Memory B cell (primary cell): ENCODE measurements at regions not wholly inside any gene's neighbourhood (a gene's known extent, or its start where the extent isn't known, plus 50 kb on each side); places are given as distances from the start of the nearest gene placed in this dataset.

ENCODE experiments used
- ATAC-seq: fragments of 150-1000 bp; cut with Tn5 transposase; 2 replicates; pipeline ENCODE4 v1.10.0; 2021; ENCODE audit warnings: low read depth, mild to moderate bottlenecking, moderate library complexity
- DNase-seq, 2 donors: peaks; one replicate each; pipeline ENCODE4 v3.0.0; 2022; ENCODE audit warnings: low spot score in 2 of 2
- H3K27ac Mint-ChIP-seq: one replicate; pipeline ENCODE4 v1.8.0; 2022; ENCODE audit warnings: mild to moderate bottlenecking, moderate library complexity, mixed read lengths
- H3K27me3 Mint-ChIP-seq: one replicate; pipeline ENCODE4 v1.8.0; 2022; ENCODE audit warnings: mixed read lengths
- H3K36me3 Mint-ChIP-seq: one replicate; pipeline ENCODE4 v1.8.0; 2022; ENCODE audit warnings: mild to moderate bottlenecking, mixed read lengths
- H3K4me1 Mint-ChIP-seq: one replicate; pipeline ENCODE4 v1.8.0; 2022; ENCODE audit warnings: mixed read lengths
- H3K4me3 Mint-ChIP-seq: one replicate; pipeline ENCODE4 v1.8.0; 2022; ENCODE audit warnings: mild to moderate bottlenecking, moderate library complexity, mixed read lengths
- H3K9me3 Mint-ChIP-seq: one replicate; pipeline ENCODE4 v1.8.0; 2022; ENCODE audit warnings: mixed read lengths

- no peak for ATAC-seq
- no peak for DNase-seq
- no peaks in the 10 kb centered on the region for H3K36me3 Mint-ChIP-seq
- H3K4me1 Mint-ChIP-seq: no peaks in the 10 kb centered on the region
- H3K27me3 Mint-ChIP-seq: peaks cover 40% of the 10 kb centered on the region
- peak overlapping the region; percentile 43 for H3K4me3 Mint-ChIP-seq
- H3K9me3 Mint-ChIP-seq: peaks cover 1% of the 10 kb centered on the region
- H3K27ac Mint-ChIP-seq: no peak overlapping the region
Observed at GRCh38 chr16:85171004-85171758, 58.9 kb upstream of the CIBAR2 start.

- DNase-seq: no peak
- H3K27ac Mint-ChIP-seq: no peak overlapping the region
- H3K9me3 Mint-ChIP-seq: peaks cover 1% of the 10 kb centered on the region
- no peak for ATAC-seq
- H3K4me3 Mint-ChIP-seq: no peak overlapping the region
- no peaks in the 10 kb centered on the region for H3K4me1 Mint-ChIP-seq
- no peaks in the 10 kb centered on the region for H3K36me3 Mint-ChIP-seq
- H3K27me3 Mint-ChIP-seq: peaks cover 35% of the 10 kb centered on the region
Observed at GRCh38 chr16:85171759-85172454, 59.6 kb upstream of the CIBAR2 start.

DNA sequence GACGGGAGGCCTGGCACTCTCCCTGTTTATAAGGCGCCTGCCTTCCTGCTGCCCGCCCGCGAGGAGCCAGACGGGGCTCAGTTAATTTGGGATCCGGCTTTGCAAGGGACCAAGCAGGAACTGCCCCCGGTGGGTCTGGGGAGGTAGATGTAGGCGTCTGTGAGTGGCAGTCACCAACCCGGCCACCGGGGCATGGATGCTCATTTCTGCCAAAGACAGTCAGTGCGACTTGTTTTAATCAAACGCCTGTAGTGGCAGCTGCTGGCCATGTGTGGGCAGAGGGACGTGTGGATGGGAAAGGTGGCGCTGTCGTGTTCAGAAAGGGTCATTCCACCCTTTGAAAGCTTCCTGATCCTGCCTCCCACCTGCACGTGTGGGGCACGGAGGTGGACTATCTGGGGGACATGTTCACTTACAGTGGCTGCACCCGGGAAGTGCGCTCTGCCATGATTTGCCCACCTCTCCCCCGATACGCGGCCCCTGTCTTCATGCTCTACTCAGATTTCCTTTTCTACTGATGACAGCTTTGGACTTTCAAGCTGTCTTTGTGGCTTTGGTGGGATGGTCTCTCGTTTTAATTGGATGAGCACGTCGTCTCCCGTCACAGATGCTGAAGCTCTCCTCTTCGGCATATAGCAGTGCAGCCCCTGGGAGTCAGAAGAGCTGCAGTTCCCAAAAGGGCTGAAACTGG is 60.3 kb upstream of the CIBAR2 start:
- no peak overlapping the region for H3K27ac Mint-ChIP-seq
- H3K4me1 Mint-ChIP-seq: no peaks in the 10 kb centered on the region
- H3K9me3 Mint-ChIP-seq: peaks cover 1% of the 10 kb centered on the region
- H3K27me3 Mint-ChIP-seq: peaks cover 35% of the 10 kb centered on the region
- DNase-seq: no peak
- H3K4me3 Mint-ChIP-seq: no peak overlapping the region
- ATAC-seq: no peak
- H3K36me3 Mint-ChIP-seq: no peaks in the 10 kb centered on the region

DNA sequence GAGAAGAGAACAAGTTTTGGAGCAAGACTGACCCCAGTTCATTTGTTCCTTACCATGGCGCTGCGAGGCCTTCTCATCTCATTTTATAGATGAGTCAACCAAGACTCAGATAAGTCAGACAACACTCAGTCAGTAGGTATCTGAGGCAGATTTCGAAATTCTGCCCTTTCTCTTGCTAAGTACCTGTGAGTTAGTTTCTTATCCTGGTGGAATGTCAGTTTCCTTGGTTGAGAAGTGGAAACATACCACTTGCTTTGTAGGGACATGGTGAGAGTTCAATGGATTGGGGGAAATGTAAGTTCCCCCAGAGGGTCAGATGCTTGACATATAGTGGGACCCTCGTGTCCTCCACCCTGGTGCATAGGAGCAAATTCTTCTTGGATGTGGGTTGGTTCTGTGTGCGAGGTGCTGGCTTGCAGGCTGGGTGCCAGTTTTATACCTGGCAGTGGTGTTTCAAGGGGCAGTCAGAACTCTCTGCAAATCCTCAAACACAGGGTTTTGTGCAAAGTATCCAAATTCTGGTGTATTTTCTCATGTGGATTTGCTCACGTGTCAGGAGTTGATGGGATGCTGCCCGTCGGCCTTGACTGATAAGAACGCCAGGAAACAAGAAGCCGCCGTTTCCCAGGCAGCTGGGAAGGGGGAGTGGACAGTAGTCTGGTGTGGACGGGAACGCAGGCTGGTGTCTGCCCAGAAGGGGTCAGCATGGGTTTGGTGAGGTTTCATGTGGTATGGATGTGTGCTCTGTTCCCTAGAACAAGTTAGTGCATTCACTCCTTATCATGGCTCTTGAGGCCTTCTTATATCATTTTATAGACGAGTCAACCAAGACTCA is 61.1 kb upstream of the CIBAR2 start:
- H3K9me3 Mint-ChIP-seq: peaks cover 1% of the 10 kb centered on the region
- no peak overlapping the region for H3K27ac Mint-ChIP-seq
- H3K27me3 Mint-ChIP-seq: peaks cover 39% of the 10 kb centered on the region
- no peaks in the 10 kb centered on the region for H3K36me3 Mint-ChIP-seq
- no peak overlapping the region for H3K4me3 Mint-ChIP-seq
- no peak for ATAC-seq
- H3K4me1 Mint-ChIP-seq: no peaks in the 10 kb centered on the region
- DNase-seq: no peak

- H3K4me1 Mint-ChIP-seq: no peaks in the 10 kb centered on the region
- no peak for DNase-seq
- ATAC-seq: no peak
- peaks cover 41% of the 10 kb centered on the region for H3K27me3 Mint-ChIP-seq
- peaks cover 1% of the 10 kb centered on the region for H3K9me3 Mint-ChIP-seq
- no peaks in the 10 kb centered on the region for H3K36me3 Mint-ChIP-seq
- no peak overlapping the region for H3K4me3 Mint-ChIP-seq
- H3K27ac Mint-ChIP-seq: no peak overlapping the region
Observed at GRCh38 chr16:85173981-85174751, 61.9 kb upstream of the CIBAR2 start.

- no peaks in the 10 kb centered on the region for H3K4me1 Mint-ChIP-seq
- no peak for ATAC-seq
- no peak overlapping the region for H3K27ac Mint-ChIP-seq
- peaks cover 1% of the 10 kb centered on the region for H3K9me3 Mint-ChIP-seq
- H3K4me3 Mint-ChIP-seq: no peak overlapping the region
- DNase-seq: no peak
- peaks cover 41% of the 10 kb centered on the region for H3K27me3 Mint-ChIP-seq
- H3K36me3 Mint-ChIP-seq: no peaks in the 10 kb centered on the region
Observed at GRCh38 chr16:85174871-85175723, 62.8 kb upstream of the CIBAR2 start.

DNA sequence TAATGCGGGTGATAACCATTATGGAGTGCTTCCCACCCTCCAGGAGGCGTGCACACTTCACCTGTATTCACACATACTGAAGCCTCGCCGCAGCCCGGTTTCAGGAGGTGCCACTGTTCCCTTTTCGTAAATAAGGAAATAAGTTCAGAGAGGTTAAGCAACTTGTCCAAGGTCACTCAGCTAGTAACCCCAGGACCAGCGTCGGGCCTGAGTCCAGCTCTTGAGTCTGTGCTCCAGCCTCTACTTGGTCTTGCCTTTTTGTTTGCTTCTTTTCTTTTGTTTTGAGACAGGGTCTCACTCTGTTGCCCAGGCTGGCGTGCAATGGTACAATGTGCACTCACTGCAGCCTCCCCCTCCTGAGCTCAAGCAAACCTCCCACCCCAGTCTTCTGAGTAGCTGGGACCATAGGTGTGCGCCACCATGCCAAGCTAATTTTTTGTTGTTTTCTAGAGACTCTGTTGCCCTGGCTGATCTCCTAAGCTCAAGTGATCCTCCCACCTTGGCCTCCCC is 63.5 kb upstream of the CIBAR2 start:
- H3K36me3 Mint-ChIP-seq: no peaks in the 10 kb centered on the region
- no peaks in the 10 kb centered on the region for H3K4me1 Mint-ChIP-seq
- DNase-seq: no peak
- H3K4me3 Mint-ChIP-seq: no peak overlapping the region
- no peak overlapping the region for H3K27ac Mint-ChIP-seq
- no peak for ATAC-seq
- H3K9me3 Mint-ChIP-seq: peaks cover 1% of the 10 kb centered on the region
- peaks cover 39% of the 10 kb centered on the region for H3K27me3 Mint-ChIP-seq

GRCh38 chr16:85176541-85177447 is 64.5 kb upstream of the CIBAR2 start:
- no peak for DNase-seq
- no peaks in the 10 kb centered on the region for H3K9me3 Mint-ChIP-seq
- H3K4me1 Mint-ChIP-seq: no peaks in the 10 kb centered on the region
- no peak overlapping the region for H3K27ac Mint-ChIP-seq
- no peaks in the 10 kb centered on the region for H3K36me3 Mint-ChIP-seq
- H3K27me3 Mint-ChIP-seq: peaks cover 34% of the 10 kb centered on the region
- ATAC-seq: no peak
- H3K4me3 Mint-ChIP-seq: no peak overlapping the region

DNA sequence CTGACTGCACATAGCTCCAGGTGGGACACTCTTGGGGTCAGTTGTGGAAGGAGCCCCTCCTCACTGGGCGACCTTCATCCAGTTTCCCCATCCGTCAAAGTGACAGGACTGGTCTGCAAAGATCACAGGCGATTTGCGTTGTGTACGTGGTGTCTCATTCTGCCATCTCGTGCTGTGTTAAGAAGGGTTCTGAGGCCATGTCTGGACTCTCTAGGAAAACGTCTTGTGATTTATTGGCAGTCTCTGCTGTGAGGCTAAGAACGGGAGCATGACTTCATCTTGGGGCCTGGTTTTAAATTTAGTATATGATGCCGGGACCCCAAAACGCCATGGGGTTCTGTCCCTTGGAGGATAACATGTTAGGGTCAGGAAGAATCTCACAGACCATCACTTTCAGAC is 65.2 kb upstream of the CIBAR2 start:
- H3K4me1 Mint-ChIP-seq: no peaks in the 10 kb centered on the region
- no peaks in the 10 kb centered on the region for H3K36me3 Mint-ChIP-seq
- no peaks in the 10 kb centered on the region for H3K9me3 Mint-ChIP-seq
- ATAC-seq: no peak
- H3K4me3 Mint-ChIP-seq: no peak overlapping the region
- DNase-seq: no peak
- H3K27me3 Mint-ChIP-seq: peaks cover 30% of the 10 kb centered on the region
- H3K27ac Mint-ChIP-seq: no peak overlapping the region

- no peaks in the 10 kb centered on the region for H3K36me3 Mint-ChIP-seq
- no peak overlapping the region for H3K27ac Mint-ChIP-seq
- no peak overlapping the region for H3K4me3 Mint-ChIP-seq
- ATAC-seq (no peak), DNase-seq (no peak)
- H3K27me3 Mint-ChIP-seq: peaks cover 32% of the 10 kb centered on the region
- peaks cover 2% of the 10 kb centered on the region for H3K9me3 Mint-ChIP-seq
- no peaks in the 10 kb centered on the region for H3K4me1 Mint-ChIP-seq
Observed at GRCh38 chr16:85178006-85178591, 65.8 kb upstream of the CIBAR2 start.

GRCh38 chr16:85178596-85178995 is 66.3 kb upstream of the CIBAR2 start:
- H3K36me3 Mint-ChIP-seq: no peaks in the 10 kb centered on the region
- no peak overlapping the region for H3K27ac Mint-ChIP-seq
- no peaks in the 10 kb centered on the region for H3K4me1 Mint-ChIP-seq
- ATAC-seq (no peak), DNase-seq (no peak)
- peaks cover 2% of the 10 kb centered on the region for H3K9me3 Mint-ChIP-seq
- no peak overlapping the region for H3K4me3 Mint-ChIP-seq
- H3K27me3 Mint-ChIP-seq: peaks cover 29% of the 10 kb centered on the region
